Hepatocyte (in vitro differentiated cells): ENCODE measurements at regions not wholly inside any gene's neighbourhood (a gene's known extent, or its start where the extent isn't known, plus 50 kb on each side); places are given as distances from the start of the nearest gene placed in this dataset.

Source experiments
- DNase-seq: peaks from one replicate; pipeline ENCODE4 v3.0.0-alpha.2; 2016; ENCODE audit warnings: low spot score
- H2AFZ ChIP-seq: fragments of 200-600 bp; sonication (generic); 2 replicates; pipeline ENCODE4 v1.6.0; 2016; ENCODE audit warnings: antibody characterized with exemption, mild to moderate bottlenecking
- H3K27ac ChIP-seq: fragments of 200-600 bp; sonication (generic); 2 replicates; pipeline ENCODE4 v1.5.1; 2016; ENCODE audit warnings: mild to moderate bottlenecking
- H3K27me3 ChIP-seq: fragments of 200-600 bp; sonication (generic); 2 replicates; pipeline ENCODE4 v1.6.1; 2016
- H3K36me3 ChIP-seq: fragments of 200-600 bp; sonication (generic); replicated peaks from 2 replicates; pipeline ENCODE4 v1.5.1; 2016; ENCODE audit warnings: low read depth; ENCODE audit not compliant: insufficient read depth
- H3K4me1 ChIP-seq: fragments of 200-600 bp; sonication (generic); 2 replicates; pipeline ENCODE4 v1.5.1; 2016; ENCODE audit warnings: mild to moderate bottlenecking, moderate library complexity; ENCODE audit not compliant: insufficient read depth
- H3K4me2 ChIP-seq: fragments of 200-600 bp; sonication (generic); 2 replicates; pipeline ENCODE4 v1.6.0; 2016
- H3K4me3 ChIP-seq: fragments of 200-600 bp; sonication (generic); 2 replicates; pipeline ENCODE4 v1.5.1; 2016; ENCODE audit warnings: mild to moderate bottlenecking
- H3K79me2 ChIP-seq: fragments of 200-600 bp; sonication (generic); 2 replicates; pipeline ENCODE4 v1.6.0; 2017; ENCODE audit warnings: mild to moderate bottlenecking
- H3K9me2 ChIP-seq: fragments of 200-600 bp; sonication (generic); replicated peaks from 2 replicates; pipeline ENCODE4 v1.6.0; 2017; ENCODE audit warnings: mild to moderate bottlenecking; ENCODE audit not compliant: insufficient read depth
- H3K9me3 ChIP-seq: fragments of 200-600 bp; sonication (generic); 2 replicates; pipeline ENCODE4 v1.5.1; 2016; ENCODE audit warnings: low read depth, mild to moderate bottlenecking
- H4K20me1 ChIP-seq: fragments of 200-600 bp; sonication (generic); 2 replicates; pipeline ENCODE4 v1.6.0; 2016; ENCODE audit warnings: mild to moderate bottlenecking; ENCODE audit not compliant: insufficient read depth, poor library complexity, severe bottlenecking
- EZH2 ChIP-seq: fragments of 200-600 bp; sonication (generic); IDR thresholded peaks from 2 replicates; pipeline ENCODE4 v1.6.1; 2016; ENCODE audit warnings: antibody characterized with exemption, mild to moderate bottlenecking, borderline replicate concordance
- EZH2phosphoT487 ChIP-seq: fragments of 200-600 bp; sonication (generic); IDR thresholded peaks from one replicate; pipeline ENCODE4 v1.6.1; 2018; ENCODE audit warnings: antibody characterized with exemption, mild to moderate bottlenecking, low read depth, moderate library complexity; ENCODE audit not compliant: unreplicated experiment, severe bottlenecking
- WGBS: methylation state at CpG from one replicate; pipeline ENCODE4 v1.1.6; 2016; ENCODE audit warnings: low lambda C conversion rate; ENCODE audit errors: missing lambda C conversion rate; 5-methylcytosine and 5-hydroxymethylcytosine counted together
- TF ChIP-seq, protein P1 (sequence below): fragments of 200-600 bp; sonication (generic); IDR thresholded peaks from 2 replicates; pipeline ENCODE4 v1.5.1; 2016; ENCODE audit warnings: antibody characterized with exemption, mild to moderate bottlenecking; ENCODE audit not compliant: poor library complexity

DNA sequence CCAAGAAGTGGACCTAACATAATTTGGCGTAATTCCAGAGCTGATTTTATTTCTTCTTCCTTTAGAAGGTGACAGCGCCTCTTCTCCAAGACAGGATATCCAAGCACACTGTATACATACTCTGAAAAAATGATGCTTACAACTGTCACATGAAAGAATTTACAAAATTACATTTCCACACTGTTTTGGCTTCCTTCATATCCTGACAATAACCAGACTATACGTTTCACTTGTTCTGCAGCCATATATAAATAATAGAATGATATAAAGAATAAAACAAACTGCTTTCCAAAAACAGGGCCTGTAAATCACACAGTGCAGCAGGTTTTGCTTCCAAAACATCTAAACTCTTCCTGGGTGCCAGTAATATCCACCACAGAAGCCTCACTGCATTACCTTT, 141.6 kb downstream of the FBXO8 start:
- DNase-seq, result no peak
- Histone ChIP-seq H3K36me3 (no peaks in the 10 kb centered on the region), H2AFZ (no peak overlapping the region), H3K27ac (no peak overlapping the region), H3K27me3 (no peaks in the 10 kb centered on the region), H4K20me1 (no peaks in the 10 kb centered on the region), H3K4me3 (no peak overlapping the region), H3K79me2 (no peaks in the 10 kb centered on the region), H3K9me2 (no peaks in the 10 kb centered on the region), H3K4me1 (no peaks in the 10 kb centered on the region), H3K9me3 (no peaks in the 10 kb centered on the region), H3K4me2 (no peak overlapping the region)
- TF ChIP-seq, protein P1, sequence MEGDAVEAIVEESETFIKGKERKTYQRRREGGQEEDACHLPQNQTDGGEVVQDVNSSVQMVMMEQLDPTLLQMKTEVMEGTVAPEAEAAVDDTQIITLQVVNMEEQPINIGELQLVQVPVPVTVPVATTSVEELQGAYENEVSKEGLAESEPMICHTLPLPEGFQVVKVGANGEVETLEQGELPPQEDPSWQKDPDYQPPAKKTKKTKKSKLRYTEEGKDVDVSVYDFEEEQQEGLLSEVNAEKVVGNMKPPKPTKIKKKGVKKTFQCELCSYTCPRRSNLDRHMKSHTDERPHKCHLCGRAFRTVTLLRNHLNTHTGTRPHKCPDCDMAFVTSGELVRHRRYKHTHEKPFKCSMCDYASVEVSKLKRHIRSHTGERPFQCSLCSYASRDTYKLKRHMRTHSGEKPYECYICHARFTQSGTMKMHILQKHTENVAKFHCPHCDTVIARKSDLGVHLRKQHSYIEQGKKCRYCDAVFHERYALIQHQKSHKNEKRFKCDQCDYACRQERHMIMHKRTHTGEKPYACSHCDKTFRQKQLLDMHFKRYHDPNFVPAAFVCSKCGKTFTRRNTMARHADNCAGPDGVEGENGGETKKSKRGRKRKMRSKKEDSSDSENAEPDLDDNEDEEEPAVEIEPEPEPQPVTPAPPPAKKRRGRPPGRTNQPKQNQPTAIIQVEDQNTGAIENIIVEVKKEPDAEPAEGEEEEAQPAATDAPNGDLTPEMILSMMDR, result no peak
- TF ChIP-seq EZH2, result no peak
- no peak for TF ChIP-seq EZH2phosphoT487
- 81% methylated on average over 3 of the region's 3 CpGs for WGBS

DNA sequence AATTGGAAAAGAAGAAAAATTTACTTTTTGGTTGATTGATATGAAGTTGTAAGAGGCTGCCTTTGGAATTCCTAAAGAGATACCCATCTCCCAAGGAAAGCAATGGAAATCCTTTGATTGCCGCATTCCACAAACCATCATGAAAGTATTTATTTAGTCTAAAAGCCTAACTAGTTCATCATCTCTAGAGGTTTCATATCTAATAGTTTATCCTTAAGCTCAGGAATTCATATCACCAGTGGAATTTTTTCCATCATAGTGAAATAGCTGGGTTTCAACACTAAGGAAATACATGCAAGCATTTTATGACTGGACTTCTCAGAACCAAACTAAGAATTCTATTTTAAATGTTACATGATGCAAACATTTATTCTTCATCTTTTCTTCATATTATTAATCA, 144.9 kb downstream of the FBXO8 start:
- no peak overlapping the region for H3K4me3 ChIP-seq
- no peaks in the 10 kb centered on the region for H3K9me3 ChIP-seq
- H3K4me2 ChIP-seq, result no peak overlapping the region
- no peaks in the 10 kb centered on the region for H3K4me1 ChIP-seq
- no peaks in the 10 kb centered on the region for H4K20me1 ChIP-seq
- WGBS, result 92% methylated on average over 1 of the region's 1 CpG
- no peaks in the 10 kb centered on the region for H3K9me2 ChIP-seq
- H3K27ac ChIP-seq, result no peak overlapping the region
- DNase-seq, result no peak
- H2AFZ ChIP-seq, result no peak overlapping the region
- TF ChIP-seq EZH2phosphoT487 (no peak), EZH2 (no peak)
- TF ChIP-seq, protein P1, result no peak
- H3K27me3 ChIP-seq, result no peaks in the 10 kb centered on the region
- no peaks in the 10 kb centered on the region for H3K36me3 ChIP-seq
- no peaks in the 10 kb centered on the region for H3K79me2 ChIP-seq

DNA sequence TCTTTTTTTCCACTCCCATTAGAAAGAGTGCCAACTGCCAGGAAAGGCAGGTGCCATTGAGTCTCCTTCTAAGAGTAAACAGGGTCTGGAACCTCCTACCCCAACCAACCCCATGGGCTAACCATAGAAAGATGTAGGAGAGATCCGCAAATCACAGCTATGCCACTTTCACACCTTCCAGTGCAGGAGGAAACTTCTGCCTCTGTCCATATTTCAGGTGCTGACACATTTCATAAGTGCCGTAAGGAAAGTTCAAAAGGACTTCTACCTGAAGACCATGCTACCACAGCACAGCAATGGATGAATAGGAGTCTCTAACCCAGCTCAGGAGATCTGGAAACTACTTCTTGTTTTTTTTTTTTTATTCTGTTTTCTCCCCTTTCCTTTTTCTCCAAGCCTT, 145.8 kb downstream of the FBXO8 start:
- WGBS, result 85% methylated on average over 2 of the region's 2 CpGs
- no peak for DNase-seq
- no peaks in the 10 kb centered on the region for H3K27me3 ChIP-seq
- H3K4me3 ChIP-seq, result no peak overlapping the region
- no peaks in the 10 kb centered on the region for H3K79me2 ChIP-seq
- no peaks in the 10 kb centered on the region for H3K9me3 ChIP-seq
- no peaks in the 10 kb centered on the region for H3K36me3 ChIP-seq
- no peaks in the 10 kb centered on the region for H4K20me1 ChIP-seq
- H3K4me2 ChIP-seq, result no peak overlapping the region
- TF ChIP-seq EZH2, result no peak
- TF ChIP-seq, protein P1, result no peak
- TF ChIP-seq EZH2phosphoT487, result no peak
- no peak overlapping the region for H2AFZ ChIP-seq
- H3K9me2 ChIP-seq, result no peaks in the 10 kb centered on the region
- no peak overlapping the region for H3K27ac ChIP-seq
- H3K4me1 ChIP-seq, result no peaks in the 10 kb centered on the region

DNA sequence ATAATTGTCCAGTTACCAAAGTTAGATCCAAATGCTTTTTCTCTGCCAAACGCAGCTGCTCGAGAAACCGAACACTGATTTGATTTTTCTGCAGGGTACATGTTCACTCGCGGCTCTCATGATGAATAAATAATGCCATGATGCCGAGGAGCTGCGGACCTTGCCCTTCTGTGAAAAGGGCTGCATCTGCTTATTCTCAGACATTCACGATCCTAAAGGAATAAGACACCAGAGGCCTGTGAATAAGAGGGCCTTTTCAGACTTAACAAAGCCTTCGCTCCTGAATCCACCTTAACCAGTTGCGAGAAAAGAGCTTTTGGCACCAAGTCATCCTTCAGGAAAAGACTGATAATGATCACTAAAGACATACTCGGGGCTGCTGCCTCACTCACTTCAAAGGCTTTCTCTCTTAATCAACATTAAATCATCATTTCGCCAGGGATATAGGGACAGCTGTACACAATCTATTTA, 147.5 kb downstream of the FBXO8 start:
- Histone ChIP-seq H3K4me2 (peak overlapping the region; percentile 69), H3K36me3 (no peaks in the 10 kb centered on the region), H3K9me2 (no peaks in the 10 kb centered on the region), H4K20me1 (no peaks in the 10 kb centered on the region), H3K4me1 (no peaks in the 10 kb centered on the region), H3K27ac (peak overlapping the region; percentile 41), H3K79me2 (no peaks in the 10 kb centered on the region), H2AFZ (peak overlapping the region; percentile 49), H3K9me3 (no peaks in the 10 kb centered on the region), H3K27me3 (no peaks in the 10 kb centered on the region), H3K4me3 (no peak overlapping the region)
- TF ChIP-seq EZH2phosphoT487, result no peak
- TF ChIP-seq, protein P1, result no peak
- no peak for TF ChIP-seq EZH2
- 35% methylated on average over 12 of the region's 12 CpGs for WGBS
- DNase-seq, result peak; percentile 19
